ENCODE measurements at regions not wholly inside any gene's neighbourhood (a gene's known extent, or its start where the extent isn't known, plus 50 kb on each side); places are given as distances from the start of the nearest gene placed in this dataset.

- no peaks in the 10 kb centered on the region for H3K4me1 Mint-ChIP-seq
- Histone ChIP-seq H3K9me2 (ENCODE audit: insufficient read depth) (no peaks in the 10 kb centered on the region), H3K4me3 (no peak overlapping the region), H2AFZ (no peak overlapping the region), H4K20me1 (replicated peaks; ENCODE audit: insufficient read depth) (no peaks in the 10 kb centered on the region), H3K4me1 (ENCODE audit: insufficient read depth) (no peaks in the 10 kb centered on the region), H3K27ac (ENCODE audit: low read depth) (no peak overlapping the region), H3K4me2 (no peak overlapping the region), H3K79me2 (replicated peaks; ENCODE audit: insufficient read depth) (no peaks in the 10 kb centered on the region), H3K36me3 (ENCODE audit: insufficient read depth) (no peaks in the 10 kb centered on the region), H3F3A (replicated peaks; ENCODE audit: low read depth) (no peaks in the 10 kb centered on the region), H3K27me3 (ENCODE audit: insufficient read depth) (no peaks in the 10 kb centered on the region)
- peaks cover 2% of the 10 kb centered on the region for H3K27me3 Mint-ChIP-seq (ENCODE audit: insufficient read depth, low read depth, poor library complexity)
- no peak overlapping the region for H3K4me3 Mint-ChIP-seq
- DNase-seq (ENCODE audit: low spot score) (no peak), ATAC-seq (no peak)
- H3K36me3 Mint-ChIP-seq (ENCODE audit: low read depth): no peaks in the 10 kb centered on the region
- no peak for TF ChIP-seq POLR2AphosphoS5 (IDR thresholded peaks at IDR 0.05; ENCODE audit: low read depth)
- no peak for TF ChIP-seq JUNB (IDR thresholded peaks at IDR 0.05; ENCODE audit: unreplicated experiment)
- TF ChIP-seq ZNF114 (CRISPR knock-in tag; IDR thresholded peaks at IDR 0.05): no peak
- TF ChIP-seq REST (IDR thresholded peaks at IDR 0.05; ENCODE audit: unreplicated experiment): no peak
- TF ChIP-seq CTCF (conservative IDR thresholded peaks at IDR 0.05; ENCODE audit: low read depth in 2 of 2): no peak
- no peak for TF ChIP-seq EZH2 (IDR thresholded peaks at IDR 0.05; ENCODE audit: low read depth, unreplicated experiment)
- TF ChIP-seq ZNF462 (CRISPR knock-in tag; IDR thresholded peaks at IDR 0.05): no peak
- no peaks in the 10 kb centered on the region for H3K9me3 Mint-ChIP-seq
- no peak overlapping the region for H3K27ac Mint-ChIP-seq
These were observed 1250.7 kb upstream of the SPRY2 start for GRCh38 chr13:81591528-81592220.
